ENCODE measurements at regions not wholly inside any gene's neighbourhood (a gene's known extent, or its start where the extent isn't known, plus 50 kb on each side); places are given as distances from the start of the nearest gene placed in this dataset.

- no peak for DNase-seq
- H3K36me3 Mint-ChIP-seq (ENCODE audit: low read depth), result no peaks in the 10 kb centered on the region
- no peaks in the 10 kb centered on the region for H3K4me1 Mint-ChIP-seq (ENCODE audit: low read depth)
- no peak overlapping the region for H3K4me3 Mint-ChIP-seq
- TF ChIP-seq, protein P1, sequence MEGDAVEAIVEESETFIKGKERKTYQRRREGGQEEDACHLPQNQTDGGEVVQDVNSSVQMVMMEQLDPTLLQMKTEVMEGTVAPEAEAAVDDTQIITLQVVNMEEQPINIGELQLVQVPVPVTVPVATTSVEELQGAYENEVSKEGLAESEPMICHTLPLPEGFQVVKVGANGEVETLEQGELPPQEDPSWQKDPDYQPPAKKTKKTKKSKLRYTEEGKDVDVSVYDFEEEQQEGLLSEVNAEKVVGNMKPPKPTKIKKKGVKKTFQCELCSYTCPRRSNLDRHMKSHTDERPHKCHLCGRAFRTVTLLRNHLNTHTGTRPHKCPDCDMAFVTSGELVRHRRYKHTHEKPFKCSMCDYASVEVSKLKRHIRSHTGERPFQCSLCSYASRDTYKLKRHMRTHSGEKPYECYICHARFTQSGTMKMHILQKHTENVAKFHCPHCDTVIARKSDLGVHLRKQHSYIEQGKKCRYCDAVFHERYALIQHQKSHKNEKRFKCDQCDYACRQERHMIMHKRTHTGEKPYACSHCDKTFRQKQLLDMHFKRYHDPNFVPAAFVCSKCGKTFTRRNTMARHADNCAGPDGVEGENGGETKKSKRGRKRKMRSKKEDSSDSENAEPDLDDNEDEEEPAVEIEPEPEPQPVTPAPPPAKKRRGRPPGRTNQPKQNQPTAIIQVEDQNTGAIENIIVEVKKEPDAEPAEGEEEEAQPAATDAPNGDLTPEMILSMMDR (IDR thresholded peaks at IDR 0.05), result no peak
- peaks cover 37% of the 10 kb centered on the region for H3K27me3 Mint-ChIP-seq (ENCODE audit: insufficient read depth)
- no peaks in the 10 kb centered on the region; the same call in 1 of the 2 replicates for H3K9me3 Mint-ChIP-seq
- no peak overlapping the region for H3K27ac Mint-ChIP-seq
These were observed 88.5 kb upstream of the ALX4 start for GRCh38 chr11:44398266-44399030.

DNA sequence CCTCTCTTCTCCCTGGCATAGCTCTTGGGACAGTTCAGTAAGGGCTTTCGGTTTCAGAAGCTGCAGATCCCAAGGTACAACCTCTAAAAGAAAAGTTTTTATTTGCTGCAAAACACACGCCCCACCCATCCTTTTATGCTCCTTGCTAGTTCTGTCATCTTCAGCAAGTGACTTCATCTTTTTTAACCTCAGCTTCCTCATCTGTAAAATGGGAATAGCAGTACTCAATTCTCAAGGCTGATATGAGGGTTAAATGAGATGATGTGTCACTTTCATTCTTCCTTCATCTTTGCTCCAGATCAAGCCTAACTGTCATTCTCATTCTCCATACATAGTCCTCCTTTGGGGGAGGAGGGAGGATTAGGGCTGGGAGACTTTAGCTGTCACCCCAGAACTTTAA lies 90.0 kb upstream of the ALX4 start:
- no peak for DNase-seq
- H3K4me1 Mint-ChIP-seq (ENCODE audit: low read depth), result no peaks in the 10 kb centered on the region
- TF ChIP-seq, protein P1 (IDR thresholded peaks at IDR 0.05), result no peak
- H3K4me3 Mint-ChIP-seq, result no peak overlapping the region
- no peaks in the 10 kb centered on the region for H3K36me3 Mint-ChIP-seq (ENCODE audit: low read depth)
- no peaks in the 10 kb centered on the region for H3K9me3 Mint-ChIP-seq
- peaks cover 36% of the 10 kb centered on the region for H3K27me3 Mint-ChIP-seq (ENCODE audit: insufficient read depth)
- H3K27ac Mint-ChIP-seq, result no peak overlapping the region

GRCh38 chr11:44400431-44400830 lies 90.5 kb upstream of the ALX4 start:
- no peak overlapping the region for H3K27ac Mint-ChIP-seq
- no peak overlapping the region for H3K4me3 Mint-ChIP-seq
- no peaks in the 10 kb centered on the region for H3K9me3 Mint-ChIP-seq
- TF ChIP-seq, protein P1 (IDR thresholded peaks at IDR 0.05), result no peak
- no peak for DNase-seq
- no peaks in the 10 kb centered on the region for H3K4me1 Mint-ChIP-seq (ENCODE audit: low read depth)
- H3K36me3 Mint-ChIP-seq (ENCODE audit: low read depth), result no peaks in the 10 kb centered on the region
- H3K27me3 Mint-ChIP-seq (ENCODE audit: insufficient read depth), result peaks cover 39% of the 10 kb centered on the region

- H3K4me1 Mint-ChIP-seq (ENCODE audit: low read depth), result no peaks in the 10 kb centered on the region
- H3K27me3 Mint-ChIP-seq (ENCODE audit: insufficient read depth), result peaks cover 31% of the 10 kb centered on the region
- no peaks in the 10 kb centered on the region for H3K9me3 Mint-ChIP-seq
- no peak overlapping the region for H3K27ac Mint-ChIP-seq
- H3K36me3 Mint-ChIP-seq (ENCODE audit: low read depth), result no peaks in the 10 kb centered on the region
- TF ChIP-seq, protein P1 (IDR thresholded peaks at IDR 0.05), result no peak
- no peak overlapping the region for H3K4me3 Mint-ChIP-seq
- no peak for DNase-seq
These were observed 92.6 kb upstream of the ALX4 start for GRCh38 chr11:44402466-44403075.

DNA sequence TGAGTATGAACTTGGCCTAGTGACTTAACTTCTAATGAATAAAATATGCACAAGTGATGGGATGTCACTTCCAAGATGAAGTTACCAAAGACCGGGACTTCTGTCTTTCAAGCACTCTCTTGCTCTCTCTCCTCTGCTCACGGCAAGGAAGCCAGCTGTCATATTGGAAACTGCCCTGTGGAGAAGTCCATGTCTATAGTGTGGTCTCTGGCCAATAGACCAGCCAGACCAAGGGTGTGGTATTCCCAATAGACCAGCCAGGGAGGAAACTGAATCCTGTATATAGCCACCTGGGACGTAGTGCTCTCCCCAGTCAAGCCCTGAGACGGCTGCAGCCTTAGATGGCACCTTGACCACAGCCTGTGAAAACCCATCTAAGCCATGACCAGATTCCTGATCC lies 93.2 kb upstream of the ALX4 start:
- H3K9me3 Mint-ChIP-seq, result no peaks in the 10 kb centered on the region

More for the DNA sequence above, 93.2 kb upstream of the ALX4 start:
- H3K27me3 Mint-ChIP-seq (ENCODE audit: insufficient read depth), result peaks cover 29% of the 10 kb centered on the region
- no peaks in the 10 kb centered on the region for H3K4me1 Mint-ChIP-seq (ENCODE audit: low read depth)
- TF ChIP-seq, protein P1 (IDR thresholded peaks at IDR 0.05), result no peak
- no peak overlapping the region for H3K4me3 Mint-ChIP-seq
- no peak overlapping the region for H3K27ac Mint-ChIP-seq
- H3K36me3 Mint-ChIP-seq (ENCODE audit: low read depth), result no peaks in the 10 kb centered on the region
- no peak for DNase-seq

Measured in HFFc6 (cell line).